NCI-H524 (cell line): ENCODE measurements at regions not wholly inside any gene's neighbourhood (a gene's known extent, or its start where the extent isn't known, plus 50 kb on each side); places are given as distances from the start of the nearest gene placed in this dataset.

Experiments used
- DNase-seq, 2 experiments: peaks; one replicate each; lab custom pipeline; 2025; lab: John Stamatoyannopoulos, UW

GRCh38 chr2:215620528-215620927 is 184.7 kb upstream of the FN1 start:
- DNase-seq, result no peak

- DNase-seq, result no peak
Measured at GRCh38 chr2:215619989-215620388, 184.1 kb upstream of the FN1 start.

- peak; percentile 38 to 73 for DNase-seq
Measured at GRCh38 chr2:215619022-215619958, 183.4 kb upstream of the FN1 start.

- no peak for DNase-seq
Measured at GRCh38 chr2:215618145-215618544, 182.3 kb upstream of the FN1 start.

- no peak for DNase-seq
Measured at GRCh38 chr2:215617060-215617824, 181.4 kb upstream of the FN1 start.

GRCh38 chr2:215615803-215616174 is 179.9 kb upstream of the FN1 start:
- DNase-seq, result no peak

GRCh38 chr2:215615067-215615802 is 179.4 kb upstream of the FN1 start:
- DNase-seq, result no peak

- no peak for DNase-seq
Measured at GRCh38 chr2:215614296-215614695, 178.4 kb upstream of the FN1 start.

GRCh38 chr2:215613888-215614287 is 178.0 kb upstream of the FN1 start:
- no peak for DNase-seq

- DNase-seq, result no peak
Measured at GRCh38 chr2:215613280-215613679, 177.4 kb upstream of the FN1 start.

- DNase-seq, result no peak
Measured at GRCh38 chr2:215612786-215613185, 176.9 kb upstream of the FN1 start.

- no peak for DNase-seq
Measured at GRCh38 chr2:215611609-215612386, 175.9 kb upstream of the FN1 start.

- no peak for DNase-seq
Measured at GRCh38 chr2:215609089-215610032, 173.5 kb upstream of the FN1 start.

GRCh38 chr2:215607766-215608165 is 171.9 kb upstream of the FN1 start:
- DNase-seq, result no peak

- no peak for DNase-seq
Measured at GRCh38 chr2:215606219-215606618, 170.4 kb upstream of the FN1 start.

- DNase-seq, result no peak
Measured at GRCh38 chr2:215605214-215605613, 169.3 kb upstream of the FN1 start.

- peak in 1 of 2 experiments; percentile 29 for DNase-seq
Measured at GRCh38 chr2:215604606-215605005, 168.7 kb upstream of the FN1 start.

GRCh38 chr2:215603440-215603839 is 167.6 kb upstream of the FN1 start:
- DNase-seq, result no peak

GRCh38 chr2:215602997-215603396 is 167.1 kb upstream of the FN1 start:
- no peak for DNase-seq

- no peak for DNase-seq
Measured at GRCh38 chr2:215601990-215602721, 166.3 kb upstream of the FN1 start.
